GM18909 (cell line): ENCODE measurements at regions not wholly inside any gene's neighbourhood (a gene's known extent, or its start where the extent isn't known, plus 50 kb on each side); places are given as distances from the start of the nearest gene placed in this dataset.
"Not testable (repeated sequence)": the region's sequence is repeated elsewhere in the genome, so short reads cannot be mapped to it uniquely, and the experiment has no call there.

Experiments used
- ATAC-seq: cut with Tn5 transposase; IDR thresholded peaks from one replicate; pipeline ENCODE4 v1.9.1; 2021; ENCODE audit warnings: mild to moderate bottlenecking; ENCODE audit not compliant: unreplicated experiment, poor library complexity

GRCh38 chr15:22238959-22239805 is 158.9 kb downstream of the OR4M2 start:
- not testable (repeated sequence) for ATAC-seq

GRCh38 chr15:22239806-22240180 is 159.5 kb downstream of the OR4M2 start:
- ATAC-seq: no peak

GRCh38 chr15:22240403-22240802 is 160.1 kb downstream of the OR4M2 start:
- ATAC-seq: no peak

GRCh38 chr15:22240986-22241385 is 160.7 kb downstream of the OR4M2 start:
- ATAC-seq: no peak

- ATAC-seq: no peak
These were observed 161.1 kb downstream of the OR4M2 start for GRCh38 chr15:22241451-22241850.

GRCh38 chr15:22242311-22242710 is 162.0 kb downstream of the OR4M2 start:
- not testable (repeated sequence) for ATAC-seq

GRCh38 chr15:22243440-22244130 is 163.3 kb downstream of the OR4M2 start:
- ATAC-seq: no peak

- ATAC-seq: not testable (repeated sequence)
These were observed 169.2 kb downstream of the OR4M2 start for GRCh38 chr15:22249511-22249910.

GRCh38 chr15:22250501-22251290 is 170.4 kb downstream of the OR4M2 start:
- not testable (repeated sequence) for ATAC-seq

- ATAC-seq: no peak
These were observed 171.1 kb downstream of the OR4M2 start for GRCh38 chr15:22251422-22251821.

- ATAC-seq: not testable (repeated sequence)
These were observed 171.7 kb downstream of the OR4M2 start for GRCh38 chr15:22252047-22252446.

GRCh38 chr15:22252521-22252920 is 172.2 kb downstream of the OR4M2 start:
- not testable (repeated sequence) for ATAC-seq

GRCh38 chr15:22253002-22253675 is 172.8 kb downstream of the OR4M2 start:
- ATAC-seq: not testable (repeated sequence)

GRCh38 chr15:22253676-22254408 is 173.5 kb downstream of the OR4M2 start:
- ATAC-seq: peak; percentile 77

GRCh38 chr15:22254409-22255045 is 174.2 kb downstream of the OR4M2 start:
- peak; percentile 50 for ATAC-seq

GRCh38 chr15:22255606-22256005 is 175.3 kb downstream of the OR4M2 start:
- ATAC-seq: not testable (repeated sequence)

GRCh38 chr15:22256389-22257046 is 176.2 kb downstream of the OR4M2 start:
- not testable (repeated sequence) for ATAC-seq
